LHCN-M2 (cell line): ENCODE measurements at regions not wholly inside any gene's neighbourhood (a gene's known extent, or its start where the extent isn't known, plus 50 kb on each side); places are given as distances from the start of the nearest gene placed in this dataset.

Experiments
- DNase-seq: peaks from one replicate; pipeline ENCODE4 v3.0.0-alpha.2; 2012; ENCODE audit warnings: low read depth

DNA sequence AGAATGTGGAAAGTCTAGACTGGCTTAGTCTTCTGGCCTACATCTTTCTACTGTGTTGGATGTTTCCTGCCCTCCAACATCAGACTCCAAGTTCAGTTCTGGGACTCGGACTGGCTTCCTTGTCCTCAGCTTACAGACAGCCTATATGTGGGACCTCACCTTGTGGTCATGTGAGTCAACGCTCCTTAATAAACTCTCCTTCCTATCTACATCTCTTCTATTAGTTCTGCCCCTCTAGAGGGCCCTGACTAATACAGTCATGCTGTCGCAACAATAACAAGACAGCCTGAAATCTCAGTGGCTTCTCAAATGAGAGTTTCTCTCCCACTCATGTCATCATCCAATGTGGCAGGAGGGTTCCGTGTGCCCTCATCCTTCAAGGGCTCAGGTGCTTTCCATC, 347.8 kb downstream of the MZT1 start:
- DNase-seq: no peak

DNA sequence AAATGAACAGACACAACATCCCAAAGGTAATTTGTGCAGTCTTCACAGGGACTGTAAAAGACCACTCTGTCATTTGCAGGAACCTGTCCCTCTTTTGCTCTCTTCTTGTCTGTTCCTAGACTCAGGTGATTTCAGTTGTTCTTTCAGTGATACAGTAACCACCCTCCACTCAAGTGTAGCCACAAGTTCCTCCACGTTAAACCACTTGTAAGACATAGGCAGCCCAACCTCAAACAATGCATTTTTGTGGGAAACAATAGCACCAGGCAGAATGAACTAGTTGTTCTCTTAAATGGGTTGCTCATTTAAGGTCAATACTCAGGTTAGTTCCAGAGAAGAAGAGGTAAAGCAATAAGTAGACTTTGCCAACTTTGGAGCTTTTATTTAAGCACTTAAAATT, 359.4 kb downstream of the MZT1 start:
- DNase-seq: no peak

DNA sequence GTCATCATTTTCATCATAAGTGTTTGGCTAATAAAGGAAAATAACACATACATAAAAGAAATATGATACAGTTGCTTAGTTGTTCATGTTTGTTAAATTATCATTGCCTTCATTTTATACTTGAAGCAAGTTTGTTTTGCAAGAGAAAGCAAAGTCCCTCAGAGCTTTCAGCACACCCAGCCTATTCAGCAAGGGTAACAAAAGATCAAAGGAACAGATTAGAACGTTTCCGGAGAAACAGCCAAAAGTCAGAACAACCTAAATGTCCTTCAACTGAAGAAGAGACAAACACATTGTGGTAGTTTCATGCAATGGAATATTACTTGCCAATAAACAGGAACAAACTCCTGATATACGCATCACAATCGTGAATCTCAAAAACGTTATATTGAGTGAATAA, 380.7 kb downstream of the MZT1 start:
- DNase-seq: no peak

DNA sequence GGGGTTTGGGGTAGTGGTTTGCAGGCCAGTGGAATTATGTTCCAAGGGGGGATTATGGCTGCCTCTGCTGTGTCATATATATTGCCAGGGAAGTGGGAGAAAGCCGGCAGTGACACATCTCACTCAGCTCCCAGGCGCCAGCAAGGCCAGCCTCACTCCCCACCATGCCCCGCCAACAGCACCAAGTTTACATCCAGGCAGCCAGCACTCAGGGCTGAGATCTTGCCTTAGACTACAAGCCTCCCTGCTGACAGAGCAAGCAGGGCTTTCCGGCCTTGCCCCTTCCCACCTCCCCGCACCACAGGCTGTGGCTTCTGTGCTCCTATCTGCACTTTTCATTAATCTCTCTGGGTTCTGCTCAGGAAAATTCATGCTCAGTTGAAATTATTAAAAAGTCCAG, 385.1 kb downstream of the MZT1 start:
- DNase-seq: no peak

DNA sequence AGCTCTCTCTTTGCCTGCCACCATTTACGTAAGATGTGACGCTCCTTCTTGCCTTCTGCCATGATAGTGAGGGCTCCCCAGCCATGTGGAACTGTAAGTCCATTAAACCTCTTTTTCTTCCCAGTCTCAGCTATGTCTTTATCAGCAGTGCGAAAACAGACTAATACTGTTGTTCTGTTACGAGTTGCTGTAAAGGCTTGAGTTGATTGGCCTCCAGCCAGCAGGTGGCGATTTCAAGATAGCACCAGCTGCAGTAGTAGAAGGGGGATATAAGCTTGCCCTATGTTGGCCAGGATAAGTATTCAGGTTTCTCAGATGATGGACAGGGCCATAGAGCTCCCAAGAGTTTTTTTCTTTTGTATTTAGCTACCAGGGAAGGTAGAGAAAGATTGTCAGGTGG, 385.5 kb downstream of the MZT1 start:
- no peak for DNase-seq

DNA sequence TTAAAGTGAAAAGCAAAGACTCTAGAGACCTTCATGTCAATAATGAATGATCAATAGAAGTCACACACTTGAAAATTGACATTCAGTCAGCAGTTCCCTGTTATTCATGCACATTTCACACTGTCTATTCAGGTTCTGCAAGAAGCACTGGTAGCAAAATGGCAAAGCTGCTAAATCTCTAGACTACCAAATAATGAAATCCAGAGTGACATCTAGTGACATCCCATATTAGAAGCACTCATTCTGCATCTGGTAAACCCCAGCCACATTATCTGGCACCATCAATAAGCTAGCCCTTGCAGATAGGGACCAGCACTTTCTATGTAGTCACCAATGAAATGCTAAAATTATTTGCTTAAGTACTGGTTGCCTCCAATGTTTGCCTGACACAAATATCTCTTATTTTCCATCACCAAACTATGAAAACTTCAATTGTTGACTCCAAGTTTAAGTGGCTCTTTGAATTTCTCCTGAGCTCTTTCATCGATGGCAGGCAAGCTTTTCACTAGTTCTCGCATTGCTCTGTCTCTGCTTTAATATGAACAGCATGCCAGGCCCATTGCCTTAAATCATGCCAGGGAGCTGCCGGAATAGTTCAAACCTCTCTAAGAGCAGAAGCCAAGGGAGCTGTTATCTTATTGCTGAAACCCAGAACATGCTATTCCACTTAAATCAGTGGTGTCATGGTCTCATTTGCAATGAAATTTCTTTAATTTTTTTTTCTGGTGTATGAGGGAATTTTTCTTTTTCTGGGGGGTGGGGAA, 409.9 kb downstream of the MZT1 start:
- DNase-seq: peak; percentile 18

DNA sequence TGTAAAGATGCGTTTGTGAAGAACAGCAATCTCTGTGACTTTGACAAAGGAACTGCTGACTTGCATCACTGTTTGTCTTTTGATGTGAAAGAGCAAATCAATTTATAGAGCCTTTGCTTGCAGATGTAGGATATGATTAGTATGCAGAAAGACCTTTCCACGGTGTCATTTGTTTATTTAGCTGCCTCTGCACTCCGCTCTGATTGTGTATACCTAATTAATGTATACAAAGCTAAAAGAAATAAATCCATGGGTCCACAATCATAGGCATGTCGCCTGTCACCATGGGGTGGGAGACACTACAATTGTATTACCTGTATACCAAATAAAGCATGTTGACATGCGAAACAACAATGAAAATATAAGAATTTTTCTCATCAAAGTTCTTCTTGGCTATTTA, 410.7 kb downstream of the MZT1 start:
- no peak for DNase-seq

DNA sequence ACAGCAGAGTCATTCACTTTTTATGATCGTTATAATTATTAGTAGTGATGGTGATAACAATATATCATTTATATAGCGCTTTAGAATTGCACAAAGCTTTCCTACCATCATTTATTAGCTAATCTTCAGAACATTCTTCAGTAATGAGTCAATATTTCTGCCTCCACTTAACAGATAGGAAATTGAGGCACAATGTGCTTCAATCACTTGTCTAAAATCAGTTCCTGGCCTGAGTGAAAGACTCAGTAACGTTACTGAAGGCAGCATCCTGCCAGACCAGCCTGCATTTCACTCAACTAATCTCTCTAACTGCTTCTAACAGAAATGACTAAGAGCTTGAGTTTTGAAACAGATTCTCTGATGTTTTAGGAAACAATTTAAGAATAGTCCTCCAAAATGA, 412.1 kb downstream of the MZT1 start:
- no peak for DNase-seq

DNA sequence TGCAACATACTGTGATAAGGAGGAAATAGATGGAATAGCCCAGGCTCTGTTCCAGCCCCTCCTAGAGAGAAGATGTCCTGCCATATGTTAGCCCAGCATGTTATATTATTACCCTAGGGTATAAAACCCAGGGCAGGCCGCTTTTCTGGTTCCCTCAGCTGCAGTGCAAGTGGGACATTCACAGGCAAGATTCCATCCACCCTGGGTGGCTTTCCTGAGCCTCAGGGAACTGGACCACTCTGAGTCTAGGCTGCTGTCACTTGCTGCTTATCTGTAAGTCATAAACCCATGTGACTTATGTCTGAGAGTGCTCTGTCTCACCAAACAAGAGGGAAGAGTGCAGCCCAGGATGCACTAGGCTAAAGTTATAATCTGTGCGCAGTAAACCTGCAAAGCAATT, 413.2 kb downstream of the MZT1 start:
- no peak for DNase-seq

DNA sequence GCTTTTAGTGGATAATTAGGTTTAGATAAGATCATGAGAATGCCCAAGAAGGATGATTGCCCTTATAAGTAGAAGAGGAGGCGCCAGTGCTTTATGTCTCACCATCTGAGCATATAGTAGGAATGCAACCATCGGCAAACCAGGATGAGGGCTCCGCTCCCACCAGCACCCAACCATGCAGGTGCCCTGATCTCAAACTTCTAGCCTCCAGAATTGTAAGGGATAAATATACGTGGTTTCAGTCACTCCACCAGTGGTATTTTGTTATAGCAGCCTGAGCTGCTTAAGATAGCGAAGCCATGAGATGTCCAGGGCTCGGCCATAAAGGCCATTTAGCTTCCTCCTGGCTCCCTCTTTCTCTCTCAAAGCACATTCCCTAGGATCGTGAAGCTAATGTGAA, 413.9 kb downstream of the MZT1 start:
- no peak for DNase-seq

DNA sequence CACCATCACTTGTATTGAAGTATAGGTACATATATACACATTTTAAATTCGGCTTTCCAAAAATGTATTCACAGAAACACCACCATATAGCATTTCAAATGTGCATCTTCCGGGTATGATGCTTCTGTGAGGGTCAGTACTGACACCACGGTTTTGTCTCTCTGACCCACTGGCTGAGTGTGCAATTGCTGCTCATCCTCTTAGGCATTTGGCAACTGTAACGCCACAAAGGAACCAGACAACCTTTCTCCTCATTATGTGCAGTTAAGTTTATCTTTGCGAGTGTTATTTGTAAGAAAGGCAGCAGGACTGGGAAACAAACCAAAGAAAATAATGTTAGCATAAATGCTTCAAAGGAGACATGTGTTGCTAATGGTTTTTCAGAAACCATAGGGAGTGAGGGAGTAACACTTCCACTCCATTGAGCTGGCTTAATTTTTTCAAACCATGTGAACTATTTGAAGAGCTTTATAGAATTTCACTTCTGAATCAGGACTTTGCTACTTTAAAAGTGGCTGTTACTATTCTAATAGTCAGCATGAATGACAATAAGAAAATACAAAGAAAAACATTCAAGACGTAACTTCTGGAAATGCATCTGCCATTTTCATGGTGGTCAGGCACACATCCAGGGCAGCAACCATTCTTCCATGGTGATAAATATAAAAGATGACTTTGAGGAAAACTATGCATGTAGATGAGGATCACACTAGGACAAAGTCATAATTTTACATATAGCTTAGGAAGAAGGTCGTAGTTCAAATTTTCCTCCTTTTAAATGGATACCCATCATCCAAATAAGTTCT, 423.3 kb downstream of the MZT1 start:
- peak; percentile 51 for DNase-seq

DNA sequence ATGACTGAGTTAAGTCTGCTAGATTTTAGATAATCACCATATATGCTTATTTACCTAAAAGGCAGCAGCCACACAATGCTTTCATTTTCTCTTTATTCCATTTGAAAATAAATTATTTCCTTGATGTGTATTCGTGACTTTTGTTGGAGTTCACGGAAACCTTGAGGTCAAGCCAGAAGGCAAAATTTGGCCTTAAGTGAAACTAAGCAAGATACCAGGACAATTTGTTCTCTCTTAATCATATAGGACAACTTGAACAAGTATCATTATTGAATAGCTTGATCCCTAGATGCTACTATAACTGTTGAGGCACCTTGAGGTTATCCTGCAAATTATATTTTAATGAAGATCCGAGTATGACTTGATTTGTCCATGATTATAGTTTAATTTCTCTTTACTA, 429.2 kb upstream of the DACH1 start:
- no peak for DNase-seq

DNA sequence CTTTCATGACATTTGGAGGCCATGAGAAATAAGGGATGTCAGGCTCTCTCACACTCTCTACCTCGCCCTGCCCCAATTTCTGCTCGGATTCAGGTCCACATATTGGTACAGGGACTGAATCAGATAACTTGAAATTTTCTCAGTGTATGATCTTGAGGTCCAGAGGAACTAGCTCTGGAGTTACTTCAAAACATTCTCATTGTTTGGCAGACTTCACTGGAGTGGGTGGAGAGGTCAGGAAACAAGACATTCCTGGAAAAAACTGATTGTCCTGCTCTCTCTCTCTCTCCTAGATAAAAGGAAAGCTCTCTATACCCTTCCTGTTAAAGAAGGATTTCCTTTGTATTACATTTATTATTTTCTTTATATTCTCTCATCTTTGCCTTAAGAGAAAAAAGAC, 428.1 kb upstream of the DACH1 start:
- DNase-seq: peak; percentile 52

DNA sequence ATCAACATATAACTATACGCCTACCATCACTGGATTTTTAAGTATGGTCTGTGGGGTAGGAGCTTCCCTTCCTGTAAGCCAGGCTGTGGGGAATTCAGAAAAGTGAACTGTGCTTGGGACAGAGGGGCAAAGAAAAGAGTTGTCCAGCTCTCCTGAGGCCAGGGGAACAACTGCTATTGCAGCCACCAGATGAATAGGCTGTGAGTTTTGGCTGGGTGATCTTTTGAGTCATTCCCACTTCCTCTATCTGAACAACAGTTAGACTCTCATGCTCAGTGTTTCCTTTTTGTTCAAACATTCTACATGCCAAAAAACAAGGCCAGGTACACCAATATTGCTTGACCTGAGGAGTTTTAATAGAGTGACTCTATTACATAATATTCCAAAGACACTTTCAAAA, 426.2 kb upstream of the DACH1 start:
- peak; percentile 63 for DNase-seq

DNA sequence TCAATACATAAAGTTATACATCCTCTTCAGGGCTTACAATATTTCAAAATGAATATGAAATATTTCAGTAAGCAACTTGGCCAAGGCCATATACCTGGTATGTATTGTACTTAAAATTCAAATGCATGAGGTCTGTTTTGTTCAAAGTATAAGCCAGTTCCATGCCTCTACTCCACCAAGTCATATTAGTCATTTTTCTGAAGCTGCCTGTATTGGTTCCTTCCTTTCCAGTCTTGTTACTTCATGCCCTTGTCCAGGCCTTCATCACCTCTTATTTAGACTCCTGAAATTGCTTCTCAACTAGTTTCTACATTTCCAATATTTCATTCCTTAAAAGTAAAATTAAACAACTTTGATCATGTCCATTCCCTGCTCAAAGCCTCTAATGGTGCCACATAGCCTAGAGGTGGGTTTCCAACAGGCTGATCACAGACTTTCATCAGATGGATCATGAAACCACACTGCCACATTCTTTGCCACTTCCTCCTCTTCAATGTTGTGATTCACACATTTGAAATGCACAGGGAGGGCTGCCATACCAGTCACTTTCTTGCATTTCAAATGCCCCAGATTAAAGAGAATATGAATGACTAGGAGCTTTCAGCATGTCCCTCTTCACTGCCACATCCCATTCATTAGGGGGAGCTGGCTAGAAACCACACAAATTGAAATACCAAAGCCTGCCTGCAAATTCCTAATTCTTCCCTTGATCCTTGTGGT, 424.1 kb upstream of the DACH1 start:
- peak; percentile 98 for DNase-seq

DNA sequence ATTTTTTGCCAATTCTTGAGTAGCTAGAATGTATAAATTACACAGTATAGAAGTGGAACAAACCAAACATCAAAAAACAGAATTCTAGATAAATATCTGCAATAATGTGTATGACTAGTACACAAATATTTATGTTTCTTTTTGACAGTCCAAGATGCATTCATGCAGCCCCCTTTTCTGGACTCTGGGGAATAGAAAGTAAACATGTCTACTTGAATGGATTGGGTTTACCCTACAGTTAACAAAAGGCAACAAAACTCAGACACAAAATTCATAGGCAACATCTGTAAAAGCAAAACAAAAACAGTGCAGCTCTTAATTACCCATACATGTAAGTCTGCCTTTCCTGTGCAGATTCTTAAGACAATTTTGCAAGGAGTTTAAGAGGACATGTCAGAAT, 419.4 kb upstream of the DACH1 start:
- DNase-seq: no peak

DNA sequence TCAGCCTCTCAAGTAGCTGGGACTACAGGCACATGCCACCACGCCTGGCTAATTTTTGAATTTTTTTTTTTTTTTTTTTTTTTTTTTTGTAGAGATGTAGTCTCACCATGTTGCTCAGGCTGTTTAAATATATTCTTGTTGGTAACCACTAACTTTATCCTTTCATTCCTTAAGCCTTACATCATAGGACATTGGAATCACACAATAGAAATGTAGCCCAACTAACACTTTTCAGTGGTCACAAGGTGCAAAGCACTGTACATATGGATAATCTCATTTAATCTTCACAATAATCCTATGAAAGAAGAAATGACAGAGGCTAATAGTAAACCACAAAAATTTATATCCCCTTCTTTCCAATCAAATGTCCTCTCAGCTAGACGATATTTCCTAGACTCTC, 417.8 kb upstream of the DACH1 start:
- DNase-seq: peak; percentile 28

DNA sequence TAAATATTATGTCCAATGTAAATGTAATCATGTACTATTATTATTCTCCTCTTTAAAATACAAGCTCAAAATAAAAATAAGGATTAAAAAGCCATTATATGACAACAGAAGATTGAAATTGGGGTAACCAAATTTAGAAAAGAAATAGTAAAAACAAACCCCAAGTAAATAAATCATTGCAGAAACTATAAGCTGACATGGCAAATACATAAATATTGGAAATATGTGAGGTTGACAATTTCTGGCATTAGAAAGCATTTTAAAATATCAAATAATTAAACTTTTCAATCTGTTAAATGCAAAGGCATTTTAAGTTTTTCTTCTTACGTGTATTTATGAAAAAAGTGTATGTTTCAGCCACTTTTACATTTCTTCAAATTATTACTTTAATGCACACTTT, 394.7 kb upstream of the DACH1 start:
- DNase-seq: no peak

DNA sequence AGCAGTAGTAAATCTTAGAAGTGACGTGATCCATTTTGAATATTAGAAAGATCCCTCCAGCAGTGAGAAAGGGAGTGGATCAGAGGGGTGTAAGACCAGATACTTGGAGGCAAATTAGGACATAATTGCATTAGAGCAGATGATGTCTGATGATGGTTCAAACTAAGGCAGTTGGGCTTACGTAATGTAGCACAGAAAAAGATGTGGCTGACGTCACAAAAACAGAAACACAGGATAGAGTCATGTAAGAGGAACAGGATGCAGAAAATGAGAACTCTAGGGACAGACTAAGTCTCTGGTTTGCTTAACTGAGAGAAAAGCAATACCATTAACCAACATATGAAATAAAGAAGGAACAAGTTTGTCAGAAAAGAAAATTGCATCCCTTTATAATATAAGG, 392.5 kb upstream of the DACH1 start:
- no peak for DNase-seq

DNA sequence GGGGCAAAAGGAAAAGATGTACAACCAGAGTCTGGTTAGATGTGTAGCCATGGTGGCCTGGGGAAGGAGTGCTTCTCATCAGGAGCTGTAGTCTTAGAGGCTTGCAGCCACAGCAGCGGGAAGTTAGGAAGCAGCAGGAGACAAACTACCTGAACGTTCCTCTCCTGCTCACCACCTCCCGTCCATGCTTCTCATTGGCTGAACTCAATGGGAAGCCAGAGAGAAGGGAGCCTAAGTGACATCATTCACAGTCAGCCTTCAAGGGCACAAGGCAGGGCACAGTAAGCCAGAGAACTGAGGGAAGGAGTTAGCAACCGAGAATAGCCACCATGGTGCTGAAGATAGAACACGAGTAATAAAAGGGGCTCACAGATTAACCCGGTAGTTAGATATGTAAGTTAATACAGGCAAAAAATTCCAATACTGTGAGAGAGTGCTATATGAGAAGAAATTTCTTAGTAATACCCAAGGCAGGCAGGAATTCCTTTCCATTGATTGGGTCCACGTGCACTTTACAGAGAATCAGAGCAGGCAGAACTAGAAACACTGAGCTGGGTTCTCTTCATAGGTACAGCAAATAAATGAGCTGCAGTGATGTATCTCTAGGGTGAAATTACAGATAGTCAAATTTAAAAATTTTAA, 391.5 kb upstream of the DACH1 start:
- DNase-seq: no peak

DNA sequence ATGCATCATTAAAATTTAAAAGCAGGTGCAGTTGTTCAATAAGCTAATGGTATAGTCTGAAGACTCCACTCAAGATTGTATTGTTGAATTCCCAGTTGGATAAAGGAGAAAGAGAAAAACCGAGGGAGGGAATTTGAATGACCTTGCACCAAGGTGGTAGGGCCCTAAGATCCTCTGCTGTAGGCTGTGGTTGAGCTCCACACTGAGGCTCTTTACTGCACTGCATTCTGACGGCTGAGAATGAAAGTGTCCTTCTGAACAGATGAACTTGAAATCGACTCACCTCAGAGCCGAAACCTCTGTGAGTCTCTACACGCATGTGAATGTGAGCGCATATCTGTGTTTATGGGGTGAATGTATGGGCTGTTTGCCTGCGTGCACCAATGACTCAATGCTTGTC, 388.9 kb upstream of the DACH1 start:
- peak; percentile 54 for DNase-seq

DNA sequence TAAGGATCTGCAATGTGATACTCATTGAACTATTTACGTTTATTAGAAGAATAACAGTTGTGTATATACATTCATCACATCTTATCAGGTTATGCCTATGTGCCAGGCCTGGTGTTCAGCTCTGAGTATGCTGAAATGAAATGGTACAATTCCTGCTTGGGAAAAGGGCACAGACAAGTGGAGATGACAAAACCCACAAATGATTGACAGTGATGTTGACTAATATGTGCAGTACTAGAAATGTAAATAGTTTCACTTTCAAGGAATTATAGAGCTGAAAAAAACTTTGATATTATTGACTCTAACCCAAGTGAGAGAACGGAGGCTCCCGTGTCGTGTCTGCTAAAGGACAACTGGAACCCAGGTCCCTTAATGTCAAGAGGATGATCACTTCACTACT, 386.8 kb upstream of the DACH1 start:
- DNase-seq: no peak
